ENCODE measurements at regions not wholly inside any gene's neighbourhood (a gene's known extent, or its start where the extent isn't known, plus 50 kb on each side); places are given as distances from the start of the nearest gene placed in this dataset.

GRCh38 chr9:28714188-28714587 is 1140.9 kb upstream of the C9orf72 start:
- no peak overlapping the region for H3K4me3 Mint-ChIP-seq
- H3K9me3 Mint-ChIP-seq, result no peaks in the 10 kb centered on the region
- H3K27ac Mint-ChIP-seq, result no peak overlapping the region
- no peaks in the 10 kb centered on the region for H3K36me3 Mint-ChIP-seq (ENCODE audit: low read depth)
- no peak for TF ChIP-seq CTCF (IDR thresholded peaks at IDR 0.05; ENCODE audit: unreplicated experiment in 3 of 3)
- H3K4me1 Mint-ChIP-seq, result peaks cover under 1% of the 10 kb centered on the region
- H3K27me3 Mint-ChIP-seq (ENCODE audit: low read depth), result no peaks in the 10 kb centered on the region

- no peaks in the 10 kb centered on the region for H3K9me3 Mint-ChIP-seq
- H3K36me3 Mint-ChIP-seq (ENCODE audit: low read depth), result no peaks in the 10 kb centered on the region
- TF ChIP-seq CTCF (IDR thresholded peaks at IDR 0.05; ENCODE audit: unreplicated experiment in 3 of 3), result no peak
- no peak overlapping the region for H3K4me3 Mint-ChIP-seq
- no peaks in the 10 kb centered on the region for H3K4me1 Mint-ChIP-seq
- H3K27ac Mint-ChIP-seq, result no peak overlapping the region
- H3K27me3 Mint-ChIP-seq (ENCODE audit: low read depth), result no peaks in the 10 kb centered on the region
Measured at GRCh38 chr9:28718226-28718625, 1144.9 kb upstream of the C9orf72 start.

GRCh38 chr9:28720746-28721145 is 1147.5 kb upstream of the C9orf72 start:
- Mint-ChIP-seq H3K36me3 (ENCODE audit: low read depth) (no peaks in the 10 kb centered on the region), H3K27ac (no peak overlapping the region), H3K4me3 (no peak overlapping the region), H3K9me3 (no peaks in the 10 kb centered on the region), H3K27me3 (ENCODE audit: low read depth) (no peaks in the 10 kb centered on the region), H3K4me1 (no peaks in the 10 kb centered on the region)
- TF ChIP-seq CTCF (IDR thresholded peaks at IDR 0.05; ENCODE audit: unreplicated experiment in 3 of 3), result no peak

- Mint-ChIP-seq H3K4me3 (no peak overlapping the region), H3K4me1 (no peaks in the 10 kb centered on the region)
- no peak for TF ChIP-seq CTCF (IDR thresholded peaks at IDR 0.05; ENCODE audit: unreplicated experiment in 3 of 3)
Measured at GRCh38 chr9:28730111-28730510, 1156.8 kb upstream of the C9orf72 start.

GRCh38 chr9:28735738-28736342 is 1162.6 kb upstream of the C9orf72 start:
- no peak overlapping the region for H3K4me3 Mint-ChIP-seq
- H3K27ac Mint-ChIP-seq, result no peak overlapping the region
- no peaks in the 10 kb centered on the region for H3K9me3 Mint-ChIP-seq
- H3K36me3 Mint-ChIP-seq (ENCODE audit: low read depth), result no peaks in the 10 kb centered on the region
- no peaks in the 10 kb centered on the region for H3K4me1 Mint-ChIP-seq
- H3K27me3 Mint-ChIP-seq (ENCODE audit: low read depth), result no peaks in the 10 kb centered on the region
- no peak for TF ChIP-seq CTCF (IDR thresholded peaks at IDR 0.05; ENCODE audit: unreplicated experiment in 3 of 3)

More at GRCh38 chr9:28730111-28730510, 1156.8 kb upstream of the C9orf72 start:
- Mint-ChIP-seq H3K27me3 (ENCODE audit: low read depth) (no peaks in the 10 kb centered on the region), H3K36me3 (ENCODE audit: low read depth) (no peaks in the 10 kb centered on the region), H3K27ac (no peak overlapping the region), H3K9me3 (no peaks in the 10 kb centered on the region)

GRCh38 chr9:28741459-28741858 is 1168.2 kb upstream of the C9orf72 start:
- Mint-ChIP-seq H3K4me1 (no peaks in the 10 kb centered on the region), H3K36me3 (ENCODE audit: low read depth) (peaks cover 5% of the 10 kb centered on the region), H3K27ac (no peak overlapping the region), H3K9me3 (peaks cover 17% of the 10 kb centered on the region), H3K27me3 (ENCODE audit: low read depth) (no peaks in the 10 kb centered on the region), H3K4me3 (no peak overlapping the region)
- TF ChIP-seq CTCF (IDR thresholded peaks at IDR 0.05; ENCODE audit: unreplicated experiment in 3 of 3), result no peak
